ENCODE measurements at regions not wholly inside any gene's neighbourhood (a gene's known extent, or its start where the extent isn't known, plus 50 kb on each side); places are given as distances from the start of the nearest gene placed in this dataset.

GRCh38 chr22:48448821-48449220, 1378.9 kb downstream of the BRD1 start:
- H3K4me3 ChIP-seq (ENCODE audit: low read depth, low read length): no peak overlapping the region
- no peak for DNase-seq (ENCODE audit: low read depth)
- TF ChIP-seq CTCF (conservative IDR thresholded peaks at IDR 0.05; ENCODE audit: low read depth, low read length): no peak

- H3K4me3 ChIP-seq (ENCODE audit: low read depth, low read length): no peak overlapping the region
- TF ChIP-seq CTCF (conservative IDR thresholded peaks at IDR 0.05; ENCODE audit: low read depth, low read length): no peak
- DNase-seq (ENCODE audit: low read depth): no peak
Measured at GRCh38 chr22:48445113-48445827, 1382.4 kb downstream of the BRD1 start.

GRCh38 chr22:48444320-48445112, 1383.2 kb downstream of the BRD1 start:
- TF ChIP-seq CTCF (conservative IDR thresholded peaks at IDR 0.05; ENCODE audit: low read depth, low read length): no peak
- no peak for DNase-seq (ENCODE audit: low read depth)
- no peak overlapping the region for H3K4me3 ChIP-seq (ENCODE audit: low read depth, low read length)

GRCh38 chr22:48443680-48444079, 1384.0 kb downstream of the BRD1 start:
- H3K4me3 ChIP-seq (ENCODE audit: low read depth, low read length): no peak overlapping the region
- no peak for DNase-seq (ENCODE audit: low read depth)
- TF ChIP-seq CTCF (conservative IDR thresholded peaks at IDR 0.05; ENCODE audit: low read depth, low read length): no peak

- no peak for DNase-seq (ENCODE audit: low read depth)
- H3K4me3 ChIP-seq (ENCODE audit: low read depth, low read length): no peak overlapping the region
- no peak for TF ChIP-seq CTCF (conservative IDR thresholded peaks at IDR 0.05; ENCODE audit: low read depth, low read length)
Measured at GRCh38 chr22:48442663-48443062, 1385.0 kb downstream of the BRD1 start.

- no peak overlapping the region for H3K4me3 ChIP-seq (ENCODE audit: low read depth, low read length)
- DNase-seq (ENCODE audit: low read depth): no peak
- no peak for TF ChIP-seq CTCF (conservative IDR thresholded peaks at IDR 0.05; ENCODE audit: low read depth, low read length)
Measured at GRCh38 chr22:48441553-48441850, 1386.2 kb downstream of the BRD1 start.
